ENCODE measurements at regions not wholly inside any gene's neighbourhood (a gene's known extent, or its start where the extent isn't known, plus 50 kb on each side); places are given as distances from the start of the nearest gene placed in this dataset.
A peak's percentile ranks its signal among the peaks of the same experiment; 100 is the strongest.

- DNase-seq (ENCODE audit: low read depth in 4 of 4, low spot score in 3 of 4), result no peak
Observed at GRCh38 chr17:34178092-34178491, 77.0 kb upstream of the CCL2 start.

GRCh38 chr17:34182036-34182803, 72.9 kb upstream of the CCL2 start:
- DNase-seq (ENCODE audit: low read depth in 4 of 4, low spot score in 3 of 4), result no peak

GRCh38 chr17:34195987-34196386, 59.1 kb upstream of the CCL2 start:
- DNase-seq (ENCODE audit: low read depth in 4 of 4, low spot score in 3 of 4), result no peak

GRCh38 chr17:34198519-34198918, 56.6 kb upstream of the CCL2 start:
- no peak for DNase-seq (ENCODE audit: low read depth in 4 of 4, low spot score in 3 of 4)

GRCh38 chr17:34199454-34199853, 55.6 kb upstream of the CCL2 start:
- DNase-seq (ENCODE audit: low read depth in 4 of 4, low spot score in 3 of 4), result no peak

- peak; percentile 57 to 77 (median 69) for DNase-seq (ENCODE audit: low read depth in 4 of 4, low spot score in 3 of 4)
Observed at GRCh38 chr17:34199932-34200534, 55.1 kb upstream of the CCL2 start.

GRCh38 chr17:34201225-34201624, 53.9 kb upstream of the CCL2 start:
- no peak for DNase-seq (ENCODE audit: low read depth in 4 of 4, low spot score in 3 of 4)

- no peak for DNase-seq (ENCODE audit: low read depth in 4 of 4, low spot score in 3 of 4)
Observed at GRCh38 chr17:34201767-34202166, 53.3 kb upstream of the CCL2 start.

GRCh38 chr17:34203018-34203638, 52.0 kb upstream of the CCL2 start:
- DNase-seq (ENCODE audit: low read depth in 4 of 4, low spot score in 3 of 4), result no peak

GRCh38 chr17:34204402-34204801, 50.7 kb upstream of the CCL2 start:
- DNase-seq (ENCODE audit: low read depth in 4 of 4, low spot score in 3 of 4), result no peak
